ENCODE measurements at regions not wholly inside any gene's neighbourhood (a gene's known extent, or its start where the extent isn't known, plus 50 kb on each side); places are given as distances from the start of the nearest gene placed in this dataset.

- TF ChIP-seq CTCF (IDR thresholded peaks at IDR 0.05; ENCODE audit: extremely low read depth in 1 of 2, insufficient read depth in 1 of 2, low read depth in 1 of 2, low read length in 2 of 2) (no peak), POLR2A (IDR thresholded peaks at IDR 0.05; ENCODE audit: low read depth, low read length) (no peak), FOS (IDR thresholded peaks at IDR 0.05; ENCODE audit: borderline replicate concordance, insufficient read depth, low read length) (no peak)
Measured at GRCh38 chr3:66145408-66145733, 75.4 kb upstream of the SLC25A26 start.
